ENCODE measurements at regions not wholly inside any gene's neighbourhood (a gene's known extent, or its start where the extent isn't known, plus 50 kb on each side); places are given as distances from the start of the nearest gene placed in this dataset.

GRCh38 chr3:146903927-146904326 lies 298.8 kb upstream of the PLSCR5 start:
- no peak for TF ChIP-seq EP300 (IDR thresholded peaks at IDR 0.05)
- TF ChIP-seq POLR2AphosphoS5 (IDR thresholded peaks at IDR 0.05), result no peak
- H3K4me1 ChIP-seq, result no peaks in the 10 kb centered on the region
- H3K9me3 ChIP-seq, result no peaks in the 10 kb centered on the region
- DNase-seq (ENCODE audit: low spot score in 2 of 2), result no peak
- H3K4me3 ChIP-seq, result no peak overlapping the region
- no peaks in the 10 kb centered on the region for H3K27me3 ChIP-seq
- no peaks in the 10 kb centered on the region for H3K36me3 ChIP-seq
- no peak overlapping the region for H3K27ac ChIP-seq
- WGBS, result 57% methylated on average over 3 of the region's 3 CpGs

GRCh38 chr3:146899171-146899570 lies 294.0 kb upstream of the PLSCR5 start:
- WGBS, result 71% methylated on average over 3 of the region's 3 CpGs

GRCh38 chr3:146896711-146897110 lies 291.6 kb upstream of the PLSCR5 start:
- no peaks in the 10 kb centered on the region for H3K36me3 ChIP-seq
- H3K9me3 ChIP-seq, result no peaks in the 10 kb centered on the region
- DNase-seq (ENCODE audit: low spot score in 2 of 2), result no peak
- H3K4me3 ChIP-seq, result no peak overlapping the region
- no peak overlapping the region for H3K27ac ChIP-seq
- H3K4me1 ChIP-seq, result no peaks in the 10 kb centered on the region
- no peak for TF ChIP-seq POLR2AphosphoS5 (IDR thresholded peaks at IDR 0.05)
- TF ChIP-seq POLR2A (IDR thresholded peaks at IDR 0.05), result no peak
- TF ChIP-seq EP300 (IDR thresholded peaks at IDR 0.05), result no peak
- TF ChIP-seq CTCF (IDR thresholded peaks at IDR 0.05), result no peak
- 88% methylated on average over 4 of the region's 4 CpGs for WGBS
- no peaks in the 10 kb centered on the region for H3K27me3 ChIP-seq

More at GRCh38 chr3:146899171-146899570, 294.0 kb upstream of the PLSCR5 start:
- Histone ChIP-seq H3K36me3 (no peaks in the 10 kb centered on the region), H3K9me3 (no peaks in the 10 kb centered on the region), H3K27ac (no peak overlapping the region), H3K4me1 (no peaks in the 10 kb centered on the region), H3K27me3 (no peaks in the 10 kb centered on the region), H3K4me3 (no peak overlapping the region)
- DNase-seq (ENCODE audit: low spot score in 2 of 2), result no peak
- no peak for TF ChIP-seq POLR2A (IDR thresholded peaks at IDR 0.05)
- TF ChIP-seq EP300 (IDR thresholded peaks at IDR 0.05), result no peak
- no peak for TF ChIP-seq CTCF (IDR thresholded peaks at IDR 0.05)
- TF ChIP-seq POLR2AphosphoS5 (IDR thresholded peaks at IDR 0.05), result no peak

- DNase-seq (ENCODE audit: low spot score in 2 of 2), result no peak
- H3K4me3 ChIP-seq, result no peak overlapping the region
- H3K27me3 ChIP-seq, result no peaks in the 10 kb centered on the region
- no peaks in the 10 kb centered on the region for H3K9me3 ChIP-seq
- H3K36me3 ChIP-seq, result no peaks in the 10 kb centered on the region
- no peak overlapping the region for H3K27ac ChIP-seq
- WGBS, result 61% methylated on average over 4 of the region's 4 CpGs
- TF ChIP-seq POLR2AphosphoS5 (IDR thresholded peaks at IDR 0.05), result no peak
- TF ChIP-seq EP300 (IDR thresholded peaks at IDR 0.05), result no peak
- no peak for TF ChIP-seq CTCF (IDR thresholded peaks at IDR 0.05)
- TF ChIP-seq POLR2A (IDR thresholded peaks at IDR 0.05), result no peak
- no peaks in the 10 kb centered on the region for H3K4me1 ChIP-seq
Observed at GRCh38 chr3:146895026-146895749, 290.0 kb upstream of the PLSCR5 start.

- H3K9me3 ChIP-seq, result no peaks in the 10 kb centered on the region
- no peak overlapping the region for H3K27ac ChIP-seq
- WGBS, result 47% methylated on average over 1 of the region's 1 CpG
- no peaks in the 10 kb centered on the region for H3K27me3 ChIP-seq
- no peaks in the 10 kb centered on the region for H3K36me3 ChIP-seq
- no peak overlapping the region for H3K4me3 ChIP-seq
- no peak for TF ChIP-seq POLR2A (IDR thresholded peaks at IDR 0.05)
- no peak for TF ChIP-seq POLR2AphosphoS5 (IDR thresholded peaks at IDR 0.05)
- no peak for TF ChIP-seq EP300 (IDR thresholded peaks at IDR 0.05)
- no peak for TF ChIP-seq CTCF (IDR thresholded peaks at IDR 0.05)
- no peaks in the 10 kb centered on the region for H3K4me1 ChIP-seq
- no peak for DNase-seq (ENCODE audit: low spot score in 2 of 2)
Observed at GRCh38 chr3:146894406-146894805, 289.3 kb upstream of the PLSCR5 start.

All from suprapubic skin (tissue), 4 donors.